Neuronal stem cell (in vitro differentiated cells): ENCODE measurements at regions not wholly inside any gene's neighbourhood (a gene's known extent, or its start where the extent isn't known, plus 50 kb on each side); places are given as distances from the start of the nearest gene placed in this dataset.

ENCODE experiments used
- DNase-seq: peaks from one replicate; pipeline ENCODE4 v3.0.0-alpha.2; 2013; ENCODE audit warnings: low spot score
- H2AFZ ChIP-seq: one replicate; pipeline ENCODE4 v1.6.1; 2013; ENCODE audit warnings: mild to moderate bottlenecking, low read length, inconsistent platforms
- H2AK5ac ChIP-seq: 2 replicates; pipeline ENCODE4 v1.6.1; 2013; ENCODE audit warnings: low read depth, mild to moderate bottlenecking, inconsistent platforms, low read length, moderate library complexity, mixed read lengths
- H2BK120ac ChIP-seq: 2 replicates; pipeline ENCODE4 v1.6.1; 2013; ENCODE audit warnings: low read depth, mild to moderate bottlenecking, inconsistent platforms, low read length, moderate library complexity, mixed read lengths
- H2BK12ac ChIP-seq: one replicate; pipeline ENCODE4 v1.6.1; 2013; ENCODE audit warnings: low read length, inconsistent platforms
- H2BK15ac ChIP-seq: 2 replicates; pipeline ENCODE4 v1.6.1; 2013; ENCODE audit warnings: mild to moderate bottlenecking, low read length, inconsistent platforms, mixed read lengths
- H2BK5ac ChIP-seq: one replicate; pipeline ENCODE4 v1.6.1; 2013; ENCODE audit warnings: inconsistent platforms, mild to moderate bottlenecking, low read length, moderate library complexity
- H3K14ac ChIP-seq: one replicate; pipeline ENCODE4 v1.6.1; 2013; ENCODE audit warnings: low read length, inconsistent platforms
- H3K18ac ChIP-seq: 2 replicates; pipeline ENCODE4 v1.6.1; 2013; ENCODE audit warnings: low read length, inconsistent platforms
- H3K23ac ChIP-seq: 2 replicates; pipeline ENCODE4 v1.6.1; 2013; ENCODE audit warnings: low read depth, mild to moderate bottlenecking, mixed read lengths, low read length, inconsistent platforms; ENCODE audit not compliant: poor library complexity
- H3K27ac ChIP-seq: replicated peaks from 3 replicates; pipeline ENCODE4 v1.5.1; 2013; ENCODE audit warnings: low read length, inconsistent platforms
- H3K27me3 ChIP-seq, 3 experiments: 2 replicates each; pipeline ENCODE4 v1.6.1; 2013; ENCODE audit warnings: low read length in 3 of 3, mild to moderate bottlenecking in 2 of 3, inconsistent platforms in 1 of 3, low read depth in 1 of 3, mixed read lengths in 1 of 3, moderate library complexity in 1 of 3; ENCODE audit not compliant: control insufficient read depth in 3 of 3, insufficient read depth in 3 of 3
- H3K36me3 ChIP-seq, 2 donors: replicated peaks in 1 of 2; 2 replicates each; pipeline ENCODE4 v1.6.1; 2013; ENCODE audit warnings: low read length in 2 of 2; ENCODE audit not compliant: control insufficient read depth in 2 of 2, insufficient read depth in 2 of 2
- H3K4ac ChIP-seq: 2 replicates; pipeline ENCODE4 v1.6.1; 2013; ENCODE audit warnings: inconsistent platforms, mild to moderate bottlenecking, low read length, moderate library complexity
- H3K4me1 ChIP-seq, 2 donors: 1 replicate in 1 of 2; 2 replicates in 1 of 2; pipeline ENCODE4 v1.6.1; 2013; ENCODE audit warnings: low read length in 2 of 2, low read depth in 1 of 2; ENCODE audit not compliant: control insufficient read depth in 2 of 2, insufficient read depth in 1 of 2
- H3K4me2 ChIP-seq: one replicate; pipeline ENCODE4 v1.6.1; 2013; ENCODE audit warnings: mild to moderate bottlenecking, low read length, inconsistent platforms; ENCODE audit not compliant: insufficient read depth, poor library complexity, severe bottlenecking
- H3K4me3 ChIP-seq, 2 donors: 2 replicates each; pipeline ENCODE4 v1.5.1; 2013; ENCODE audit warnings: low read length in 2 of 2, mild to moderate bottlenecking in 2 of 2, inconsistent platforms in 1 of 2, moderate library complexity in 1 of 2
- H3K79me1 ChIP-seq: one replicate; pipeline ENCODE4 v1.6.1; 2013; ENCODE audit warnings: low read depth, mild to moderate bottlenecking, inconsistent platforms, low read length, moderate library complexity
- H3K9ac ChIP-seq: one replicate; pipeline ENCODE4 v1.6.1; 2013; ENCODE audit warnings: mild to moderate bottlenecking, low read depth, low read length, inconsistent platforms; ENCODE audit not compliant: poor library complexity
- H3K9me3 ChIP-seq, 2 donors: replicated peaks in 1 of 2; 2 replicates each; pipeline versions ENCODE3 to v1.6.1; 2013; ENCODE audit warnings: low read length in 2 of 2, mild to moderate bottlenecking in 2 of 2, inconsistent platforms in 1 of 2, low read depth in 1 of 2, mixed read lengths in 1 of 2, moderate library complexity in 1 of 2; ENCODE audit not compliant: control insufficient read depth in 2 of 2, insufficient read depth in 1 of 2
- H4K8ac ChIP-seq: one replicate; pipeline ENCODE4 v1.6.1; 2013; ENCODE audit warnings: low read depth, mild to moderate bottlenecking, inconsistent platforms, low read length, moderate library complexity
- H4K91ac ChIP-seq: one replicate; pipeline ENCODE4 v1.6.1; 2013; ENCODE audit warnings: low read length, low read depth, mild to moderate bottlenecking, inconsistent platforms; ENCODE audit not compliant: poor library complexity
- WGBS, 2 donors: extraction: QIAGEN DNeasy Blood & Tissue Kit; methylation state at CpG; one replicate each; pipeline ENCODE4 v1.1.7; 2013; ENCODE audit warnings: missing lambda C conversion rate in 2 of 2, mixed read lengths in 1 of 2; ENCODE audit not compliant: insufficient read length in 2 of 2, insufficient replicate concordance in 1 of 2; ENCODE audit errors: extremely low coverage in 2 of 2; 5-methylcytosine and 5-hydroxymethylcytosine counted together

DNA sequence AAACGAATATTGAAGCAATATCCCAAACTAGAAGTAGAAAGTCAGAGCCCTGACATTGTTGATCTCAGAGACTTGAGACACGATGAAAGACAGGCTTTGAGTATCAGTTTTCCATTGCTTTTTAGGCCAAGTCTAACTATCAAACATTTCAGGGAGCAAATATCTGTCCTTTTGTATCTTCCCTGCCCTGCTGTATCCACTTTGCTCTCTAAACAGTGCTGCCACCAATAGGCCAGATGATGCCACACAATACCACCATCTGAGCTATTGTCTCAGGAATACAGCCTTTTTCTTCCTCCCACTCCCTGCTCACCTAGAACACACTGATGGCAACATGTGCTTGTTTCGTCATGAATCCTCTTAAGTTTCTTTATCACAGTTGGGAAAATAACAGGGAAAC lies 62.6 kb upstream of the SPAG17 start:
- H2BK15ac ChIP-seq, result no peak overlapping the region
- peaks cover 0 to 8% of the 10 kb centered on the region in 2 donors for H3K4me1 ChIP-seq
- H4K8ac ChIP-seq, result no peak overlapping the region
- no peak overlapping the region for H3K27ac ChIP-seq
- no CpG with 5 or more reads among the region's 3 CpGs for WGBS, 2 donors
- H3K9me3 ChIP-seq, result no peaks in the 10 kb centered on the region
- no peak overlapping the region for H2BK120ac ChIP-seq
- H3K79me1 ChIP-seq, result no peaks in the 10 kb centered on the region
- no peak overlapping the region for H3K4me3 ChIP-seq
- no peak overlapping the region for H3K18ac ChIP-seq
- DNase-seq, result no peak
- no peak overlapping the region for H3K4me2 ChIP-seq
- H2AFZ ChIP-seq, result no peak overlapping the region
- H3K23ac ChIP-seq, result no peak overlapping the region
- no peak overlapping the region for H4K91ac ChIP-seq
- no peak overlapping the region for H2BK5ac ChIP-seq
- H2AK5ac ChIP-seq, result no peak overlapping the region
- H3K36me3 ChIP-seq, result no peaks in the 10 kb centered on the region
- no peak overlapping the region for H3K4ac ChIP-seq
- H3K27me3 ChIP-seq, result no peaks in the 10 kb centered on the region
- no peak overlapping the region for H3K14ac ChIP-seq
- H2BK12ac ChIP-seq, result no peak overlapping the region
- H3K9ac ChIP-seq, result no peak overlapping the region

- DNase-seq, result no peak
- Histone ChIP-seq H3K4me2 (no peak overlapping the region), H3K4ac (no peak overlapping the region), H3K4me3 (no peak overlapping the region), H3K27me3 (no peaks in the 10 kb centered on the region), H2BK5ac (no peak overlapping the region), H4K91ac (no peak overlapping the region), H3K27ac (no peak overlapping the region), H2AFZ (no peak overlapping the region), H3K9me3 (no peaks in the 10 kb centered on the region), H3K36me3 (no peaks in the 10 kb centered on the region), H3K18ac (no peak overlapping the region), H4K8ac (no peak overlapping the region), H3K9ac (no peak overlapping the region), H3K14ac (no peak overlapping the region), H3K79me1 (no peaks in the 10 kb centered on the region), H2BK12ac (no peak overlapping the region), H3K4me1 (peaks cover 0 to 7% of the 10 kb centered on the region in 2 donors), H3K23ac (no peak overlapping the region), H2BK120ac (no peak overlapping the region), H2AK5ac (no peak overlapping the region), H2BK15ac (no peak overlapping the region)
Observed at GRCh38 chr1:118246646-118247045, 61.6 kb upstream of the SPAG17 start.

GRCh38 chr1:118244194-118244593 lies 59.2 kb upstream of the SPAG17 start:
- no CpG with 5 or more reads among the region's 4 CpGs for WGBS, 2 donors
- Histone ChIP-seq H3K27me3 (no peaks in the 10 kb centered on the region), H3K4me2 (no peak overlapping the region), H4K91ac (no peak overlapping the region), H3K23ac (no peak overlapping the region), H3K4ac (no peak overlapping the region), H3K4me1 (no peaks in the 10 kb centered on the region), H2BK12ac (no peak overlapping the region), H3K9ac (no peak overlapping the region), H2AFZ (no peak overlapping the region), H3K18ac (no peak overlapping the region), H4K8ac (no peak overlapping the region), H3K36me3 (no peaks in the 10 kb centered on the region), H2BK15ac (no peak overlapping the region), H3K4me3 (no peak overlapping the region), H2AK5ac (no peak overlapping the region), H2BK5ac (no peak overlapping the region), H3K27ac (no peak overlapping the region), H3K14ac (no peak overlapping the region), H3K79me1 (no peaks in the 10 kb centered on the region), H3K9me3 (peaks cover 3% of the 10 kb centered on the region in 2 donors), H2BK120ac (no peak overlapping the region)
- no peak for DNase-seq

- no peak overlapping the region for H3K27ac ChIP-seq
Observed at GRCh38 chr1:118243269-118243668, 58.2 kb upstream of the SPAG17 start.

More at GRCh38 chr1:118243269-118243668, 58.2 kb upstream of the SPAG17 start:
- Histone ChIP-seq H3K18ac (no peak overlapping the region), H3K4me3 (no peak overlapping the region), H3K4ac (no peak overlapping the region), H3K23ac (no peak overlapping the region), H3K27me3 (no peaks in the 10 kb centered on the region), H3K14ac (no peak overlapping the region), H2BK5ac (no peak overlapping the region), H2BK15ac (no peak overlapping the region), H4K91ac (no peak overlapping the region), H2BK120ac (no peak overlapping the region), H3K36me3 (no peaks in the 10 kb centered on the region), H3K9me3 (peaks cover 3 to 6% of the 10 kb centered on the region in 2 donors), H4K8ac (no peak overlapping the region), H2BK12ac (no peak overlapping the region), H3K4me2 (no peak overlapping the region), H2AFZ (no peak overlapping the region), H3K79me1 (no peaks in the 10 kb centered on the region), H3K9ac (no peak overlapping the region), H3K4me1 (no peaks in the 10 kb centered on the region), H2AK5ac (no peak overlapping the region)
- no CpG with 5 or more reads among the region's 4 CpGs for WGBS, 2 donors
- DNase-seq, result no peak
